Adrenal gland (tissue), 9 donors: ENCODE measurements at regions not wholly inside any gene's neighbourhood (a gene's known extent, or its start where the extent isn't known, plus 50 kb on each side); places are given as distances from the start of the nearest gene placed in this dataset.
"Not testable (repeated sequence)": the region's sequence is repeated elsewhere in the genome, so short reads cannot be mapped to it uniquely, and the experiment has no call there.

Experiments
- DNase-seq, 7 donors: peaks; one replicate each; pipeline ENCODE4 v3.0.0-alpha.2; 2019 to 2020
- H3K27ac ChIP-seq, 5 donors: fragments of 200-600 bp; sonication (generic) in 4 of 5; 1 replicate in 3 of 5; 2 replicates in 2 of 5; pipeline versions ENCODE4 v1.5.1 to v1.8.0; 2016 to 2020; ENCODE audit warnings: mild to moderate bottlenecking in 1 of 5
- H3K27me3 ChIP-seq: fragments of 200-600 bp; 2 replicates; pipeline ENCODE4 v1.8.0; 2021
- H3K36me3 ChIP-seq, 2 donors: fragments of 200-600 bp; replicated peaks in 1 of 2; 1 replicate in 1 of 2; 2 replicates in 1 of 2; pipeline versions ENCODE4 v1.5.1 to v1.8.0; 2018 to 2022
- H3K4me1 ChIP-seq, 2 donors: fragments of 200-600 bp; replicated peaks in 1 of 2; 1 replicate in 1 of 2; 2 replicates in 1 of 2; pipeline versions ENCODE4 v1.5.1 to v1.8.0; 2018 to 2021
- H3K4me3 ChIP-seq, 4 donors: fragments of 200-600 bp; sonication (generic) in 3 of 4; one replicate each; pipeline ENCODE4 v1.5.1; 2016 to 2018
- H3K9me3 ChIP-seq, 3 donors: fragments of 200-600 bp; sonication (generic) in 1 of 3; replicated peaks in 1 of 3; 1 replicate in 2 of 3; 2 replicates in 1 of 3; pipeline versions ENCODE4 v1.5.1 to v1.8.0; 2016 to 2021
- POLR2A ChIP-seq, 2 donors: fragments of 450-650 bp; IDR thresholded peaks; one replicate each; pipeline ENCODE4 v1.6.1; 2017; ENCODE audit warnings: antibody characterized with exemption in 2 of 2, mild to moderate bottlenecking in 2 of 2, moderate library complexity in 1 of 2
- WGBS, 4 donors: extraction: QIAGEN DNeasy Blood & Tissue Kit in 2 of 4; methylation state at CpG; one replicate each; pipeline versions ENCODE4 v1.1.5 to v1.1.7; 2013 to 2017; 5-methylcytosine and 5-hydroxymethylcytosine counted together
- intact Hi-C, 2 donors: fragments of 100-400 bp; cut with DNase I; formaldehyde crosslinking; loops; one replicate each; pipeline versions ENCODE4 v1.14.1 to v1.15.0; 2022 to 2023
- TF ChIP-seq, protein P1 (sequence below), 6 experiments: fragments of 450-650 bp in 4 of 6; fragments of 200-600 bp in 2 of 6; sonication (generic) in 1 of 6; IDR thresholded peaks; 1 replicate in 5 of 6; 2 replicates in 1 of 6; pipeline versions ENCODE4 v1.5.1 to v1.8.0; 2016 to 2021; ENCODE audit warnings: antibody characterized with exemption in 6 of 6, mild to moderate bottlenecking in 2 of 6, moderate library complexity in 1 of 6
- donor health status: healthy with polysubstance abuse.
- donor health status: Bipolar disorder and iron deficiency.
- donor health status: DM: yes; HTN: yes; CAD: no.
- donor health status: DM: no; HTN: no; CAD: no.
- donor health status: DM: no; HTN: no; CAD: no.

DNA sequence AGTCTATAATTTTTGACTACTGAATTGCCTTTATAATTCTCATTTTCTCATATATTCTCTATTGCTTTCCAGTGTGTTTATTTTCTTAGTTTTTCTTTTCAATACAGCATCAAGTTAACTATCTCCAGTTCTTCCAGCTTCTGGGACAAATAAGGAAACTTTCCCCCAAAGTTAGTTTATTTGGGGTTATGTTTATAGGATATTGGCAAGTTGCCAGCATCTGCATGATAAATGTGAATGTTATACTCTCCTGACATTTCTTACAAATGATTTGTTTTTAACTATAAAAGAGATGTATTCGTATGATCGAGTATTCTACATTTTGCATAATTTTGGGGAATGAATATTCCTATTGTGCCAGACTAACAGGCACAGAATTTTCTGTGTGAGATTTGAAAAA is 140.6 kb upstream of the KCNJ3 start:
- H3K4me1 ChIP-seq = no peaks in the 10 kb centered on the region
- no peak for DNase-seq

DNA sequence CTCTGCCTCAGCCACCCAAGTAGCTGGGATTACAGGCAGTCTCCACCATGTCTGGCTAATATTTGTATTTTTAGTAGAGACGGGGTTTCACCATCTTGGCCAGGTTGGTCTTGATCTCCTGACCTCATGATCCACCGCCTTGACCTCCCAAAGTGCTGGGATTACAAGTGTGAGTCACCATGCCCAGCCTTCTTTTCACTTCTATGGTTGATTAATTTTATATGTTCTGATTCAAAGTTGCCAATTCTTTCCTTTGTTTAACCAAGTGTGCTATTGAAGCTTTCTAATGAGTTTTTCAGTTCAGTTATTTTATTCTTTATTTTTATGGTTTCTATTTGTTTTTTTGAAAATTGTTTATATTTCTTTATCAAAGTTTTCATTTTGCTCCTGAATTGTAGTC is 133.1 kb upstream of the KCNJ3 start:
- 79 to 96% (median 93%) methylated on average over 2 of the region's 2 CpGs for WGBS, 4 donors
- no peak for TF ChIP-seq POLR2A (IDR thresholded peaks at IDR 0.05)
- TF ChIP-seq, protein P1, sequence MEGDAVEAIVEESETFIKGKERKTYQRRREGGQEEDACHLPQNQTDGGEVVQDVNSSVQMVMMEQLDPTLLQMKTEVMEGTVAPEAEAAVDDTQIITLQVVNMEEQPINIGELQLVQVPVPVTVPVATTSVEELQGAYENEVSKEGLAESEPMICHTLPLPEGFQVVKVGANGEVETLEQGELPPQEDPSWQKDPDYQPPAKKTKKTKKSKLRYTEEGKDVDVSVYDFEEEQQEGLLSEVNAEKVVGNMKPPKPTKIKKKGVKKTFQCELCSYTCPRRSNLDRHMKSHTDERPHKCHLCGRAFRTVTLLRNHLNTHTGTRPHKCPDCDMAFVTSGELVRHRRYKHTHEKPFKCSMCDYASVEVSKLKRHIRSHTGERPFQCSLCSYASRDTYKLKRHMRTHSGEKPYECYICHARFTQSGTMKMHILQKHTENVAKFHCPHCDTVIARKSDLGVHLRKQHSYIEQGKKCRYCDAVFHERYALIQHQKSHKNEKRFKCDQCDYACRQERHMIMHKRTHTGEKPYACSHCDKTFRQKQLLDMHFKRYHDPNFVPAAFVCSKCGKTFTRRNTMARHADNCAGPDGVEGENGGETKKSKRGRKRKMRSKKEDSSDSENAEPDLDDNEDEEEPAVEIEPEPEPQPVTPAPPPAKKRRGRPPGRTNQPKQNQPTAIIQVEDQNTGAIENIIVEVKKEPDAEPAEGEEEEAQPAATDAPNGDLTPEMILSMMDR (IDR thresholded peaks at IDR 0.05) = no peak
- no peak overlapping the region for H3K27ac ChIP-seq
- no peak for DNase-seq
- peaks cover 0 to 6% (median 0%) of the 10 kb centered on the region in 3 donors for H3K9me3 ChIP-seq
- no peaks in the 10 kb centered on the region for H3K36me3 ChIP-seq
- no peaks in the 10 kb centered on the region for H3K27me3 ChIP-seq
- H3K4me3 ChIP-seq = no peak overlapping the region
- intact Hi-C loops = no loop called here
- no peaks in the 10 kb centered on the region for H3K4me1 ChIP-seq

More for the DNA sequence above, 140.6 kb upstream of the KCNJ3 start:
- no peaks in the 10 kb centered on the region for H3K27me3 ChIP-seq
- no peaks in the 10 kb centered on the region for H3K36me3 ChIP-seq
- 47 to 77% (median 69%) methylated on average over 2 of the region's 2 CpGs for WGBS, 4 donors
- TF ChIP-seq, protein P1 (IDR thresholded peaks at IDR 0.05) = no peak
- TF ChIP-seq POLR2A (IDR thresholded peaks at IDR 0.05) = no peak
- H3K9me3 ChIP-seq = no peaks in the 10 kb centered on the region
- intact Hi-C loops = no loop called here
- H3K4me3 ChIP-seq = no peak overlapping the region
- H3K27ac ChIP-seq = no peak overlapping the region

DNA sequence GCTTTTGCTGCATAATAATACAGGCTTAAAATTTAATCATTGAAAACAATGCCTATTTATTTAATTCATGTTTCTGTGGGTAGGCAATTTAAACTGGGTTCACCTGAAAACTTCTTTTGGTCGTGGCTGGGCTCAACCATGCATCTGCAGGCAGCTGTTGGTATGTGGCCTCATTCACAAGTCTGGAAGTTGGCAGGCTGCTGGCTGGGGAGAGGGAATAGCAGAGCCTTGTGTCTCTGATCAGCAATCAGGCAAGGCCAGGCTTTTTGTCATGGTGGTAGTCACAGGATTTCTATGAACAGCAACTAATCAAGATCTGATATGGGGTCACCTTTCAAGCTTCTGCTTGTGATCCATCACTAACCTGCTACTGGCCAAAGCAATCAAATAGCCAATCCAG is 130.1 kb upstream of the KCNJ3 start:
- no peaks in the 10 kb centered on the region for H3K4me1 ChIP-seq
- no peak for DNase-seq
- H3K27ac ChIP-seq = no peak overlapping the region
- no peak overlapping the region for H3K4me3 ChIP-seq
- no peaks in the 10 kb centered on the region for H3K36me3 ChIP-seq
- no peaks in the 10 kb centered on the region for H3K27me3 ChIP-seq
- no peak for TF ChIP-seq POLR2A (IDR thresholded peaks at IDR 0.05)
- TF ChIP-seq, protein P1 (IDR thresholded peaks at IDR 0.05) = no peak
- peaks cover 0 to 2% (median 0%) of the 10 kb centered on the region in 3 donors for H3K9me3 ChIP-seq
- 27 to 53% (median 33%) methylated on average over 1 of the region's 1 CpG for WGBS, 4 donors
- intact Hi-C loops = no loop called here

DNA sequence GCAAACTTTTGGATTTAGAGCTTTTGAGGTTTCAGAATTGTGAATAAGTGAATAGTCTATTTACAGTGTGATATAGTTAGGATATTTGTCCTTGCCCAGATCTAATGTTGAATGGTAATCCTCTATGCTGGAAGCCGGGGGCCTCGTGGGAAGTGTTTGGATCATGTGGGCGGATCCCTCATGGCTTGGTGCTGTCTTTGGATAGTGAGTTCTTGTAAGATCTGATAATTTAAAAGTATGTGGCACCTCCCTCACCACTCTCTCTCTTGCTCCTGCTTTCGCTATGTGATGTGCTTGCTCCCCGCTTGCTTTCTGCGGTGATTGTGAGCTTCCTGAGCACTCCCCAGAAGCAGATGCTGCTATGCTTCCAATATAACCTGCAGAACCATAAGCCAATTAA is 128.0 kb upstream of the KCNJ3 start:
- no peaks in the 10 kb centered on the region for H3K27me3 ChIP-seq
- H3K9me3 ChIP-seq = no peaks in the 10 kb centered on the region
- intact Hi-C loops = no loop called here
- no peak for DNase-seq
- H3K36me3 ChIP-seq = no peaks in the 10 kb centered on the region
- TF ChIP-seq, protein P1 (IDR thresholded peaks at IDR 0.05) = no peak
- no peak for TF ChIP-seq POLR2A (IDR thresholded peaks at IDR 0.05)
- no peak overlapping the region for H3K27ac ChIP-seq
- H3K4me3 ChIP-seq = no peak overlapping the region
- no peaks in the 10 kb centered on the region for H3K4me1 ChIP-seq
- 83 to 95% (median 88%) methylated on average over 6 of the region's 6 CpGs for WGBS, 4 donors

DNA sequence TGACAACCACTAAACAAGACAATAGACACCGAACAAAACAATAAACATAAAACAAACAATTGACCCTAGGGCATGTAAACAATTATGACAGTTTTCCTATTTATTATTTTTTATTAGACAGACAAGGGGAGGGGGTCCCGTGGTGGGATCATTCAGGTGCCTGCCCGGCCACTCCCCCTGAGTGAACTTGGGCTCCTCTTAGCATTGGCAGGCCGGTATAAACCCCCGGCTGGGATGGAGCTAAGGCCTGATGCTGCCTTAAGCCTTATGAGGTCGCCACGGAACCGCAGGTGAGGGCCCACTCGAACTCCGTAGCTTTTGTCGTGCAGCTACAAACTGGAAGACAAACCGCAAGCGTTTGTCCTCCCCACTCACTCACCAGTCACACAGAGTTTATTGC is 121.8 kb upstream of the KCNJ3 start:
- intact Hi-C loops, H3K36me3 ChIP-seq, H3K27me3 ChIP-seq, DNase-seq, H3K9me3 ChIP-seq, H3K4me3 ChIP-seq, H3K4me1 ChIP-seq, H3K27ac ChIP-seq: not testable (repeated sequence)
- WGBS, 4 donors = 88 to 97% (median 89%) methylated on average over 6 to 13 of the region's 13 CpGs
